HG02759 (cell line): ENCODE measurements at regions not wholly inside any gene's neighbourhood (a gene's known extent, or its start where the extent isn't known, plus 50 kb on each side); places are given as distances from the start of the nearest gene placed in this dataset.

Source experiments
- ATAC-seq: cut with Tn5 transposase; IDR thresholded peaks from one replicate; pipeline ENCODE4 v1.9.1; 2021; ENCODE audit warnings: mild to moderate bottlenecking, moderate library complexity; ENCODE audit not compliant: unreplicated experiment

- ATAC-seq = no peak
These were observed 1841.3 kb upstream of the CELF4 start for GRCh38 chr18:39406941-39407340.

GRCh38 chr18:39403121-39403520 is 1837.5 kb upstream of the CELF4 start:
- ATAC-seq = no peak

- ATAC-seq = no peak
These were observed 1834.1 kb upstream of the CELF4 start for GRCh38 chr18:39399662-39400061.

GRCh38 chr18:39396168-39396567 is 1830.6 kb upstream of the CELF4 start:
- no peak for ATAC-seq

GRCh38 chr18:39389800-39390379 is 1824.3 kb upstream of the CELF4 start:
- no peak for ATAC-seq

GRCh38 chr18:39380866-39381265 is 1815.3 kb upstream of the CELF4 start:
- ATAC-seq = no peak

- ATAC-seq = no peak
These were observed 1814.7 kb upstream of the CELF4 start for GRCh38 chr18:39380186-39380725.

GRCh38 chr18:39375066-39375465 is 1809.5 kb upstream of the CELF4 start:
- ATAC-seq = no peak

- ATAC-seq = no peak
These were observed 1806.4 kb upstream of the CELF4 start for GRCh38 chr18:39371996-39372395.

- no peak for ATAC-seq
These were observed 1801.1 kb upstream of the CELF4 start for GRCh38 chr18:39366656-39367055.

- no peak for ATAC-seq
These were observed 1800.4 kb upstream of the CELF4 start for GRCh38 chr18:39365836-39366485.

GRCh38 chr18:39360072-39360471 is 1794.5 kb upstream of the CELF4 start:
- no peak for ATAC-seq

- no peak for ATAC-seq
These were observed 1794.0 kb upstream of the CELF4 start for GRCh38 chr18:39359636-39360035.

- no peak for ATAC-seq
These were observed 1785.3 kb upstream of the CELF4 start for GRCh38 chr18:39350945-39351344.

- ATAC-seq = no peak
These were observed 1784.2 kb upstream of the CELF4 start for GRCh38 chr18:39349801-39350200.

GRCh38 chr18:39348757-39349156 is 1783.2 kb upstream of the CELF4 start:
- ATAC-seq = no peak

- ATAC-seq = no peak
These were observed 1782.1 kb upstream of the CELF4 start for GRCh38 chr18:39347701-39348100.

- ATAC-seq = no peak
These were observed 1781.3 kb upstream of the CELF4 start for GRCh38 chr18:39346916-39347315.

- ATAC-seq = no peak
These were observed 1779.7 kb upstream of the CELF4 start for GRCh38 chr18:39345321-39345720.

- ATAC-seq = no peak
These were observed 1778.9 kb upstream of the CELF4 start for GRCh38 chr18:39344487-39344886.

GRCh38 chr18:39341129-39341528 is 1775.5 kb upstream of the CELF4 start:
- no peak for ATAC-seq

GRCh38 chr18:39340418-39340817 is 1774.8 kb upstream of the CELF4 start:
- no peak for ATAC-seq
